ENCODE measurements at regions not wholly inside any gene's neighbourhood (a gene's known extent, or its start where the extent isn't known, plus 50 kb on each side); places are given as distances from the start of the nearest gene placed in this dataset.
A peak's percentile ranks its signal among the peaks of the same experiment; 100 is the strongest.
"Not testable (repeated sequence)": the region's sequence is repeated elsewhere in the genome, so short reads cannot be mapped to it uniquely, and the experiment has no call there.

DNA sequence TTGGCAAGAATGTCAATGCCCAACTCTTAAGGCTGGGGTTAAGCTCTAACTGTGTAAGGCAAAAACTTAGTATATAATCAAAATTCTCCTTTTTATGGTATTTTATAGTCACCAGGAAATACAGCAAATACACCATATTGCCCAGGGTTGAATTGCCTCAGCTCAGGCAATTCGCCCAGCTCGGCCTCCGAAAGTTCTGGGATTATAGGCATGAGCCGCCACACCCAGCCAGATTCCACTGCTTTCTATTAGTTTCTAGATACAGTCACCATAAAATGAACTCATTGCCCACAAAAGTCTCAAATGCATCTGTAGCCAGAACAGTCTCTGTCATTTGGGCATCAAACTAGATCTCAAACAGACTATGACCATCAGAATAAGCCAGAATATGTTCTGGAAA lies 238.7 kb upstream of the TOX3 start:
- no peak for FAIRE-seq

DNA sequence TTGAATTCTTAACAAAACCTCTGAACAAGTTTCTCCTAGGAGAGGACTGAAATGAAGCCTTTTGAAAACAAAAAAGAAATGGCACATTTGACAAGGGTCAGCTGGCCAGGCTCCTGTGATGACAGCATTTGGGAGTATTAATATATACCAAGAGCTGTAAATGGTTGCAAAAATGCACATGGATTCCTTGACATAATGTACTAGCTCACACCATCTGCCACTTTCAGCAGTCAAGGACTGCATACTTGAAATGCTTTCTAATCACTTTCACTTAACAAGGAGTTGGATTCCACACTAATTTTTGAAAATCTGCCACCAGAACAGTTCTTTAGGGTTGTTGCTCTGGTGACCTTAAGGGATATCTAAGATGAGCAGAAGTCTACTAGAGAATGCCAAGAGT lies 236.7 kb upstream of the TOX3 start:
- no peak for FAIRE-seq

DNA sequence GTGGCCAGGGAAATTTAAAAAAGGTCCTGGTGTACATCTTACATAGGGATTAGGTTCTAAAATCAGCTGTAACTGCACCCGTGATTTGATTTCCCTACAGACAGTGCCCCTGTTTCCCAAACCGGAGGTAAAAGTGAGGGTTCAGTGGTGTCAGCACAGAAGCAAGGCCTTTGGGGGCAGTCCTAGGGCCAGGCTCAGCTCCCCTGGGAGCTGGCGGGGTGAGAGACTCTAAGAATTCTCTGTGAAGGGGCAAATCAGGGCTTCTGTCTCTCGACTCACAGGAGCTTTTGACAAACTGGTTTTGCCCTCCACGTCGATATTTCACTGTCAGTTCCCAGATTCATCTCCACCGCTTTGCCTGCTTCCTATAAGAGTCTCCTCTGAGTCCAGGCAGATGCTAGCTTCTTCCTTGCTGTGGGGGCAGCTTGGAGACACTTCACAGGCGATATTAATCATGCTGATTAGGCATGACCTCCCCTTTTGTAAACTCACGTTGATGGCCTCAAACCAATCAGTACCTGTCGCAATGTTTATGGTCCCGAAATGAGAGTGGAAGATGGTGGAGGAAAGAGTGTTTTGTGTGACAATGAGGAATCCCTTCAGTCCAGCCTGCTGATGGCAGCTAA lies 234.2 kb upstream of the TOX3 start:
- no peak for FAIRE-seq

DNA sequence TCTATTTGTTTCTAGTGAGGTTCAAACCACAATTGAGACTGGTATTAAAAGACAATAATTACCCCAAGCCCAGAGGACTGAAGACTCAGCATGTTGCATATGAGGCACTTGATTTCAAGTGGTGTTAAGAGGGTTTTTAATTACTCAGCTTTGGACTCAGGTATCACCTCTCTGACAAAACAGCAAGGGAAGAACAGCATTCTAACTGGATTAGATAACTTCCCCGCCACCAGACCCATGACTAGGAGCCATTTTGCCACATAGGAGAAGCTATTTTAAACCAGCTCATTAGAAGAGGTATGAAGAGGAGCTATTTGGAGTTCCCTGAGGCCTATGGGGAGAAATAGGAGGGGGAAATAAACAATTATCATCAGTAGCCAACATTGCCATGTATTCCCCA lies 226.1 kb upstream of the TOX3 start:
- FAIRE-seq = no peak

DNA sequence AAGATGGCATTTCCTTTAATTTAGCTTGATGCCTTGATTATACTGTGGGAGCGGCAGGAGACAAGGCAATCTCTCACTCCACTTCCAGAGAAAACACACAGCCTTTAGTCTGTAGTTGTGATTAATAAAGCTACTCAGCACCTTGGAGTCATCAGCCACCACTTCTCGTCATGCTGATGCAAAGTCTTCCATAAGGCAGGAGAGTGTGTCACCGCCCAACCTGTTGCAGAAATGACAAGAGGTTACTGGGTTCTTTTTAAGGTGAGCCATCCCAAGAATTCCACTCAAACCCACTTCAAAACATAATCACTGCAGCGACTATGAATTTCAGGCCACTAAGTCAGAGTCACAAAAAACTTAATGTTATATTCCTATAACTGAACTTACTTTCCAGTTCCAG lies 223.9 kb upstream of the TOX3 start:
- FAIRE-seq = no peak

DNA sequence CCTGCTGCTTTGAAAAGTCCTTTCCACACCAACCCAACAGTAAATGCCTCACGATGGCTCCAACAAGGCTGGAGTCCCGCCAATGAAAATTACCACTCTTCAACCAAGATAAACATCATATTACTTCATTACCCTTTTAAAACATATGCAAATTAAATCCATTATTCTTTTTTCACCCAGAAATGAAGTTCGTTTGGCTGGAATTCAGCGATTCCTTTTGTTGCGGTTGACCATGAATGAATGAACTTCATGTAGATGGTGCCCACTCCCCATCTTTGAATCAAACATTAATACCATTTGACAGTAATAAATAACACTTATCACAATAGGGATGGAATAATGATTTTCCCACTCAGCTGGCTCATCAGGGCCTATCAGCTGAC lies 211.5 kb upstream of the TOX3 start:
- no peak for FAIRE-seq

- FAIRE-seq = no peak
These were observed 211.0 kb upstream of the TOX3 start for GRCh38 chr16:52757746-52758472.

DNA sequence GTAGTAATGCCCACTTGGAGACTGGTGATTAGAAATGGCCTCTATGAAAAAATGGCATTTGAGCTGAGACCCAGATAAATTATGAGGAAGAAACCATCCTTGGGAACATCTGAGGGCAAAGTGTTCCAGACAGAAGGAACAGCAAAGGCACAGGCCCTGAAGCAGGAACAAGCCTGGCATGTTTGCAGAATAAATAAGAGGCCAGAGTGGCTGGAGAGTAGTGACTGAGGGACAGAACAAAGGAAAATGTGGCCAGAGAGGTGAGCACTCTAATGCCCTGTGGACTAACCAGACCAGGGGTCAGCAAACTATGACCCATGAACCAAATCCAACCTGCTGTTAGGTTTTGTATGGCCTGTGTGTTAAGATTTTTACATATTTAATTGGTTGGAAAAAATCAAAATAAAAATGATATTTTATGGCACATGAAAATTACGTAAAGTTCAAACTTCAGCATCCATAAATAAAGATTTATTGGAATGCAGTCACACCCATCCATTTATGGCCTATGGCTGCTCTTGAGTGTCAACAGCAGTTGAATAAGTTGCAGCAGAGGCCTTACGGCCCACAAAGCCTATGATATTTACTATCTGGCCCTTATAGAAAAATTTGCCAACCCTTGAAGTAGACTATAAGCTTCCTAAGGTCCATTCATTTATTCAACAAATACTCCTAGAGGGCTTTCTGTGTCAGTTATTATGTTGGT lies 210.0 kb upstream of the TOX3 start:
- no peak for FAIRE-seq

GRCh38 chr16:52755396-52755795 lies 208.5 kb upstream of the TOX3 start:
- no peak for FAIRE-seq

DNA sequence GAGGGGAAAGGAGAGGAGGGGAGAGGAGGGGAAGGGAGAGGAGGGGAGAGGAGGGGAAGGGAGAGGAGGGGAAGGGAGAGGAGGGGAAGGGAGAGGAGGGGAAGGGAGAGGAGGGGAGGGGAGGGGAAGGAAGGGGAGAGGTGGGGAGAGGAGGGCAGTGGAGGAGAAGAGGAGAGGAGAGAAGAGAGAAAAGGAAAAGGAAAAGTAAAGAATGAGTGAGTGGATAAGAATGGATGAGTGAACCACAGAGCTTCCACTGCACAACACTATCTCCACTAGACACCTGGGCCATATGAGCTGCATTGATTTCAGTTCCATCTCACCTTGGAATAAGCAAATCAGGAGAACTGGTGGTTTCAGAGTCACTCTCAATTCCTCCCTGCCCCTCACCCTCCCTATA lies 204.1 kb upstream of the TOX3 start:
- no peak for FAIRE-seq

DNA sequence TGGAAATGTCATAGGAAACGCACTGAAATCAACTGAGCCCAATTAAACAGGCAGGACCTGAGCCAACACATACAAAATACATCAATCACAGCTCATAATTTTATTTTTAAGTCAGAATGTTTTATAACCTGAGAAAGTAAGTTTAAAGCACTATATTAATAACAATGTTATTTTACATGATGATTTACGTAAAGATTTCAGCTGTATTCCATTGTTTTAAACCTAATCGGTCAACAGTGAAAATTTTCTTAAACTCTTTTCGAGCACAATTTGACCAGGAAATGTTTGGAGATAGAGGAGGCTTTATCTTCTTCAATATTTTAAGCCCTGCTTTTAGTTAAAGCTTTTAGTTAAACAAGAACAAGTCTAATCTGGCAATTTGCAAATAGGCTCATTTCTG lies 201.8 kb upstream of the TOX3 start:
- no peak for FAIRE-seq

- no peak for FAIRE-seq
These were observed 200.2 kb upstream of the TOX3 start for GRCh38 chr16:52747088-52747595.

DNA sequence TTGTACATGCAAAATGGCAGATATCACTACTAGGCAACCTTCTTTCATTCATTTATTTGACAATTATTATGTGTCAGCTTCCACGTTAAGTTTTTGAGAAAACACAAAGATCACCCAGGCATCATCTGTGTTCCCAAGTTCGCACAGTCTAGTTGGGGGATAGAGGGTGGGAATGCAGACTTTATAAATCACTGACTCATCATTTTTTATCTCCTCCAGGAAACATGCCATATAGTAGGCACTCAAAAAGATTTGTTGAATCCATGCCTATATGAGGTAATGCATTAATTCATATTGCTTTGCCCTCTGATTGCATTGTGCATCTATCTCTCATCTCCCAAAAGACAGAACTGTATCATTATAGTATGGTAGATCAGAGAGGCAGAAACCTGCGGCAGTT lies 196.8 kb upstream of the TOX3 start:
- FAIRE-seq = no peak

DNA sequence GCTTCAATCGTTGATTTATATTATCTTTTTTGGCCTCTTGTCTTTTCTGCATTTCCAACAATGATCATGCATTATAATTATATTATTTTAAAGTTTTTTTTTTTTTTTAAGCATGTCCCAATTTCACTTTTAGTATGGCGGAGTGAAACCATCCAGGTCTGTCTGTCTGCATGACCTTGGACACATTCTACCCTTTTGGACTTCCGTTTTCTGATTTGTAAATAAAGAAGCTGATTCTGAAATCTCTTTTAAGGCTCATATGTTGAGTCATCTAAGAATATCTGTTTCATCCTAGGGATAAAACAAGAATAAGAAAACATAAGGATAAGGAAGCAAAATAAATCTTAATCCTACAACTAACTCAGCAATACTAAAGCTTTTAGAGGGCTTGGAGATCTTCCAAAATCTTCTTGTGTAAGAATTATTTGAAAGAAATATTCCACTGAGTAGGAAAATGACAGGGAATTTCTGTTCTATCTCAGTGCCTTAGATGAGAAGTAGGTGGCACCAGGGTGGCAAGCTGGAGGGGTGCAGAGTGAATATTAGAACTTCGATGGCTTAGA lies 195.7 kb upstream of the TOX3 start:
- FAIRE-seq = no peak

GRCh38 chr16:52742052-52742451 lies 195.1 kb upstream of the TOX3 start:
- FAIRE-seq = no peak

GRCh38 chr16:52741351-52741750 lies 194.4 kb upstream of the TOX3 start:
- FAIRE-seq = no peak

- FAIRE-seq = no peak
These were observed 193.8 kb upstream of the TOX3 start for GRCh38 chr16:52740766-52741165.

GRCh38 chr16:52740333-52740732 lies 193.4 kb upstream of the TOX3 start:
- peak; percentile 79 for FAIRE-seq

DNA sequence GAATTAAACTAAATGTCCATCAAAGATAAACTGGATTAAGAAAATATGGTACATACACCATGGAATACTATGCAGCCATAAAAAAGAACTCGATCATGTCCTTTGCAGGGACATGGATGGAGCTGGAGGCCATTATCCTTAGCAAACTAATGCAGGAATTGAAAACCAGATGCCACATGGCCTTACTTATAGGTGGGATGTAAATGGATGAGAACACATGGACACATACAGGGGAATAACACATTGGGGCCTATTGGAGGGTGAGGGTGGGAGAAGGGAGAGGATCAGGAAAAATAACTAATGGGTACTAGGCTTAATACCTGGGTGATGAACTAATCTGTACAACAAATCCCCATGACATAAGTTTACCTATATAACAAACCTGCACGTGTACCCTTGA lies 192.0 kb upstream of the TOX3 start:
- FAIRE-seq = not testable (repeated sequence)

- FAIRE-seq = no peak
These were observed 184.4 kb upstream of the TOX3 start for GRCh38 chr16:52731219-52731875.

GRCh38 chr16:52729731-52730130 lies 182.8 kb upstream of the TOX3 start:
- no peak for FAIRE-seq

DNA sequence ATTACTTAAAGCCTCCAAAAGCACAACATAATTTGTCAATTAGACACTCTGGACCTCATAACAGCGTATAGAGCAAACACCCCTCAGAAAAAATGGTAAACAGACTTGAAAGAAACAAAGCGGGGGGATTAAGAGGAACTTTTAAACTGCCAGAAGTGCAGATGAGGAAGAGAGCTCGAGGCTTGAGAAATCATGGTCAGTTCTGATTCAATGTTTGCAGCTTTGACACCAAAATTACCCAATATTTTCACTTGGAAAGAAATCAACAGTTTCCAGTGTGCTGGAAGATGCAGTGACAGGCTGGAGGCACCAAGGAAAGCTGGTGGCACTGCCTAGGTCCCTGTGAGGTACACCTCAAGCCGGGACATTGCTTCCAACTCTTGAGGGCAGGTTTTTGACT lies 180.9 kb upstream of the TOX3 start:
- no peak for FAIRE-seq

DNA sequence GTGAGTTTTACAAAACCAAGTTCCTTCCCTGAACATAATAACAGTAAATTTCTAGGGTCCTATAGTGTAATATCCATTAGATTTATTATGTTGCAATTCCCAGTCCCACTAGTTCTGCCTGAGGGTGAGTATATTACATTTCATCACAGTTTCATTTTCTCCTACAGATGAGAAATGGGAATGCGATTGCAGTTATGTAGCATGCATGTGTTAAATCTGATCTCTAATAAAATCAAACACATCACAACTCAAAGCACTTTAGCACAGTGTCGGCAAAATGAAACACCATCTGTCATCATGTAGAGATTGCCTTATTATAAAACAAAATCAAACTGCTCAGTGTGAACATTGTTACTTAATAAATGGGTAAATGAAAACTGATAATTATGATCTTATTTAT lies 180.5 kb upstream of the TOX3 start:
- no peak for FAIRE-seq
